ENCODE measurements at regions not wholly inside any gene's neighbourhood (a gene's known extent, or its start where the extent isn't known, plus 50 kb on each side); places are given as distances from the start of the nearest gene placed in this dataset.
"Not testable (repeated sequence)": the region's sequence is repeated elsewhere in the genome, so short reads cannot be mapped to it uniquely, and the experiment has no call there.

DNA sequence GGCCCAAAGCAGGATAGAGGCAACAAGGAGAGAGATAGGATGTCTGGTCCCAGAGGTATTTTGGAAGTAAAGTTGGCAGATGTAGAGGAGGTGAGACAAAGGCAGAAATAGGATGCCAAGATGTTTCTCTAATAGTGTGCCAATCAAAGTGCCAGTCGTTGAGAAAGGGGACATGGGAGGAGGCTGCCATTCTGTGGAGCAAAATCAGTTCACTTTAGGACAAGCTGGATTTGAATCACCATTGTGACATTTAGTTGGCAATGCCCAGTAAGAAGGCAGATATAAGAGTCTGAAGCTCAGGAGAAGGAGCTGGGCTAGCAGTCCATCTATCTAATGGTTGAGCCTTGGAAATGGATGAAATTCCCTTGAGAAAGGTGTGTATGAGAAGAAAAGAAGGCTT, 53.8 kb downstream of the ADRB2 start:
- DNase-seq: no peak

DNA sequence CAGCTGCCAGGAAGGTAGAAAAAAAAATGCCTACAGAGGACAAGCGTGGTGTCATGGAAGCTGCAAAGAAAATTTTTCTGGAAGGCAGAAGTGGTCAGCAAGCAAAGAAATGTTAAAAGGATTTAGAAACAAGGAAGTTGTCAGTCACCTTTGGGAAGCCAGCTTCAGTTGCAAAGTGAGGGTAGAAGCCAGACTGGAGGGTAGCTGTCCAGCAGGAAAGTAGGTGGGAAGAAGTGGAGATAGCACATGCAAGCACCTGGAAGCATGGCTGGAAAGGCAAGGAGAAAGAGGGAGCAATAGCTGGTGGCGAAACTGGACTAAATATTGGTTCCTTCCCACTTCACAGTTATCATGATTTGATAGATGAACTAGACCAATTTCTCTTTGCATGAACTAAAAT, 54.3 kb downstream of the ADRB2 start:
- no peak for DNase-seq

DNA sequence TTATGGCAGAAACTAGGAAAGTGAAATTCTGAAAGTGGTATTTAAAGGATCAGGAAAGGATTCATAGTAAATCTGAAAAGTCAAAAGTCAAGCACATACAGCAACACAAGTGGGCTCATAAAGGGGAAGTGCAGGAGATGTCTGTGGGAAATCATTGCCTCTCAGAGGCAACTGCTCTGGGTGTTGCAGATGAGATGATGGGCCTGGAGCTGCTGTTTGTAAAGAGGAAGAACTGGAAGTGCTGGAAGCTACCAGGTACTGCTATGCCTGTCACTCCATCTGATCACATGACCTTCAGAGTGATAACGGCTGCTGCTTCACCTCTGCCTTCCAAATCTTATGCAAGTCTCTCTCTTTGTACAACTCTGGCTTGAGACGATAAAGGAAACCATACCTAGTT, 55.9 kb downstream of the ADRB2 start:
- DNase-seq: peak; percentile 37 to 51

DNA sequence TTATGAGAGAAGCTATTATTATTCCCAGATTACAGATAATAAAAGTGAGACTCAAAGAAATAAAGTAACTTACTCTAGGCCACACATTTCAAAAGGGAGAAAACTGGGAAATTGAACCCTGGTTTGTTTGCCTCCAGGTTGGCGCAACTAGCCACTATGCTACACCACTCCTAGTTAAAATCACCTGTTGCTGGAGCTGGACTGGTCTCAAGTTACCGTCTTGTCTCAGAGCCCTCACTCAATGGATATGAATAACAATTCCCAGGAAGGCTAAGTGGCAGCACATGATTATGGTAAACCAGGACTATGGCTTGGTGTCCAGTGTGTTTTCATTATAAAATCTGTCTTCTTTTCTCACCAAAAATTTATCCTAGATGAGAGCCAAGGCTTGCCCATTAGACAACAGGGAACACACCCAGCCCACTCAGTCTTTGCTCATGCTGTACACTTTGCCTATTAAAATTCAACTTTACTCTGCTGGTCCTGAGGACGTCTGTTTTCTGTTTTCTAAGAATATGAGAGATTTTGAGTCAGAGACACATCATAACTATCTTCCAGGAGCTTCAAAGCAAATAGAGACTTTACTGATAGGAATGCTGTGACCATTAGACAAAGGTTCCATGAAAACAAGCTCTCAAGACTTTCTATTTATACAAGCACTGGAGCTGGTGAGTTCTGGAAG, 58.1 kb downstream of the ADRB2 start:
- no peak for DNase-seq

GRCh38 chr5:148887123-148887881, 60.9 kb downstream of the ADRB2 start:
- DNase-seq: no peak

GRCh38 chr5:148889936-148890335, 63.5 kb downstream of the ADRB2 start:
- not testable (repeated sequence) for DNase-seq

DNA sequence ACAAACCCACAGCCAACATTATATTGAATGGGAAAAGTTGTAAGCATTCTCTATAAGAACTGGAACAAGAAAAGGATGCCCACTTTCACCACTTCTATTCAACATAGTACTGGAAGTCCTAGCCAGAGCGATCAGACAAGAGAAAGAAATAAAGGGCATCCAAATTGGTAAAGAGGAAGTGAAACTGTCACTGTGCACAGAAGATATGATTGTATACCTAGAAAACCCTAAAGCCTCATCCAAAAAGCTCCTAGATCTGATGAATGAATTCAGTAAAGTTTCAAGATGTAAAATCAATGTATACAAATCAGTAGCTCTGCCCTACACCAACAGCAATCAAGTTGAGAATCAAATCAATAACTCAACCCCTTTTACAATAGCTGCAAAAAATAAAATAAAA, 69.0 kb downstream of the ADRB2 start:
- DNase-seq: not testable (repeated sequence)

GRCh38 chr5:148897842-148898241, 71.4 kb downstream of the ADRB2 start:
- DNase-seq: no peak

DNA sequence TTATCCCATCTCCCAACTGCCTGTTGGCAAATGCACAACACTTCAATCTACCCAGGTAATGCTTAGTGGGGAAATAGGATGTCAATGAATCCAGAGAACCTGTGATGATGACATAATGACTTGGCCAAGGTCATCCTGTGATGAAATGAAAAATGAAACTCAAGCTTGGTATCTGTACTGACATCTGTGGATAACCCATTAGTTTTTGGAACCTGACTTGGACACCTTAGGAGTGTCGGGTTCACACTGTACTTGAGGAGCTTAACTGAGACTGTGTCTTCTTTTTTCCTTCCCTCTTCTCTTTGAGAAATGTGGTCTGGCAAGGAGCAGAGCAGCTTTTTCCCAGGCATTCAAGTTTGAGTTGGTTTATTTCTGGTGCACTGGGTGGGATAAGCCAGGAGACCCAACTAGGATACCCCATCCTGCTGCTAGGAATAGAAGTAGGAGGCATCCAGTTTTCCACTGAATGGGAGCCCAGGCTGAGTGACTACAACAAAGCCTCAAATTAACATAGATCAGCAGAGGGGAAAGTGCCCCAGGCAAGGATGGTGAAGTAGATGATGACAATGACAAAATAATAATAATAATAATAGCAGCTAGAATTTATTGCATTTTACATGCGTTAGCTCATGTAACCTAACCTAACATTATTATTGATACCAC, 72.1 kb downstream of the ADRB2 start:
- DNase-seq: no peak

GRCh38 chr5:148899993-148900392, 73.6 kb downstream of the ADRB2 start:
- DNase-seq: no peak

- no peak for DNase-seq
Observed at GRCh38 chr5:148902478-148902877, 76.1 kb downstream of the ADRB2 start.

- DNase-seq: no peak
Observed at GRCh38 chr5:148903587-148903986, 77.2 kb downstream of the ADRB2 start.

GRCh38 chr5:148904440-148904839, 78.0 kb downstream of the ADRB2 start:
- DNase-seq: no peak

DNA sequence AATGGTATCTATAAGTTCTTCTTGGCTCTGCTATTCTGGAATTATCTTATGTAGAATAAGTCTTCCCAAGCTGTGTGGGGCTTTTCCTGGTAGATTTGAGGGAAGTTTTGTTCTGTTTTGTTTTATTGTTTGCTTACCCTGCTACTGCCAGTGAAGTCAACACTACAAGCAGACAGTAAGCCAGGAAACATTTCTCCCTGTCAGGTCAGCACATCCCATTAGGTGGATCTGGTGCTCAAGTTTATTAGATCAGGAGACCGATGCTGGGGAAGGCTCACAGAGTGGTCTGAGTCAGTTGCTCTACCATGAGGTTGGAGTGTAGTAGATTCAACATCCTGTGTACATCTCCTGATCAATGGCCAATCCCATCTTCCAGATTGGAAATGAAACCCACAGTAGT, 79.1 kb downstream of the ADRB2 start:
- no peak for DNase-seq

DNA sequence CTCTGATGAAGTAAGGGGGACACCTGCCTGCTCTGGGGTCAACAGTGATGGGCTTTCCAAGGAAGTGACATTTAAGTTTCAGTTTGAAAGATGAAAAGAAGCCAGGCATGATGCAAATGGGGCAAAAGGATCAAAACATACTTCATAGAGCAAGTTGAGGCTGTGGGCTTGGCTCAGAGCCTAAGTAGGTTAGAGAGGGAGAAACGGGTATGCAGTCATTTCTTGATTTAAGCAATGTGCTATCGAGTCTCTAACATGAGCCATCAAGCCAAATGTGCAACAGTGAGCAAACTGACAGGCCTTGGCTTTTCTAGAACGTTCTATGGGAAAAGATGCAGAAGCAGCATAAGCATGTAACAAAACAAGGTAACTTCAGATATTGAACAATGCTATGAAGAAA, 80.6 kb downstream of the ADRB2 start:
- DNase-seq: no peak

DNA sequence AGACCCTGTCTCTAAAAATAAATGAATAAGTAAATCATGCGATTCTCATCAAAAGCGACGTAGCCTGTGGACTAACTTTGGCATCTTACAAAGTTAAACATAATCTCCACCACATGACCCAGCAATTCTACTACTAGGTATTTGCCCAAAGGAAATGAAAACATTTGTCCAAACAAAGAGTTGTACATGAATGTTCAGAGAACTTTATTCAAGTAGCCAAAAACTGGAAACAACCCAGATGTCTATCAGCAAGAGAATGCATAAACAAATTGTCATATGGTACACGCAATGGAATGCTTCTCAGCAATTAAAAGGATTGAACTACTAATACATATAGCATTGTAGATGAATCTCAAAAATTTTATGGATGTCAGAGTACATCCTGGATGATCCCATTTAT, 82.6 kb downstream of the ADRB2 start:
- DNase-seq: no peak

DNA sequence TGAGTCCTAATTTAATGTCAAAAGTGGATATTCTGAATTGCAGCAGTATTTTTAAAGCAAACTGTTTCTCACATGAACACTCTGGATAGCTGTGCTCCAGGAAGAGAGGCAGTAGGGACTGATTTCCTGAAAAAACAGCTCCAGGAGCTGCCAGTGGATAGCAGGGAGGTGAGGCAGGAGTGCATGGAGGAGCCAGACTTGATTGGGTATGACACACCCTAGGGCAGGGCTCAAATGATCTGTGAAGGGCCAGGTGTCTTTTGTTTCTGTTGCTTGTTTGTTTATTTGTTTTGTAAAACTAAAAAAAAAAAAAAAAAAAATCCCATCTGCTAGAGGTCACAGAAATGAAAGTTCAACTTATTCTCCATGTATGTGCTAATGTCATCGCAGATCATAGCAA, 83.4 kb downstream of the ADRB2 start:
- no peak for DNase-seq

- DNase-seq: no peak
Observed at GRCh38 chr5:148910216-148910615, 83.8 kb downstream of the ADRB2 start.

DNA sequence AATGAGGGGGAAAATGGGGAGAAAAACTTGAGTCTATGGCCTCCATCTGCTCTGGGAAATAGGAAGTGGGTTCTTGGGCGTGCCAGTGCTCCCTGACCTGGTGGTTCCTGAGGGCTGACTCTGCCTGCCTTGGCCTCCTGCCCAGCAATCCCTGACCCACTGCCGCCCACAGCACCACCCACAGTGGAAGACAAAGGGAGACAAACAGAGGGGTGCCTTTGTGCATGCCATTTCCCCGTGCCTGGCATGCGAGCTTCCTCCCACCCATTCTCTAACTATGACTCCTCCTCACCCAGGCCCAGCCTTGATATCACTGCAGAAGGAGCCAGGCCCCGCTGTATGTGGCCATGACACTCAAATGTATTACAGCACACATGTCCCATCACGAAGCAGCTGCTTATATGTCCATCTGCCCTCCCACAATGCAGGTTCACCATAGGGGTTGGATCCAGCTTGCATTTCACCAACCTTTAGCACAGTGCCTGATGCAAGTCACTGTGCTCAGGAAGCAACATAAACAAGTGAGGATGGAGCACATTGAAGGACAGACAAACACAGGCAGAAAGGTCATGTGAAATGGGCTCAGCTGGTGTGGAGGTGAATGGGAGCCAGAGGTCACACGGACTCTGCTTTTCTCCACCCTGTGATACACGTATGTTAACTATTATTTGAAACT, 84.4 kb downstream of the ADRB2 start:
- peak; percentile 45 to 56 for DNase-seq

- DNase-seq: peak in 1 of 2 donors; percentile 16
Observed at GRCh38 chr5:148911386-148911785, 85.0 kb downstream of the ADRB2 start.

- DNase-seq: no peak
Observed at GRCh38 chr5:148912146-148912545, 85.7 kb downstream of the ADRB2 start.

- no peak for DNase-seq
Observed at GRCh38 chr5:148912714-148913398, 86.4 kb downstream of the ADRB2 start.

DNA sequence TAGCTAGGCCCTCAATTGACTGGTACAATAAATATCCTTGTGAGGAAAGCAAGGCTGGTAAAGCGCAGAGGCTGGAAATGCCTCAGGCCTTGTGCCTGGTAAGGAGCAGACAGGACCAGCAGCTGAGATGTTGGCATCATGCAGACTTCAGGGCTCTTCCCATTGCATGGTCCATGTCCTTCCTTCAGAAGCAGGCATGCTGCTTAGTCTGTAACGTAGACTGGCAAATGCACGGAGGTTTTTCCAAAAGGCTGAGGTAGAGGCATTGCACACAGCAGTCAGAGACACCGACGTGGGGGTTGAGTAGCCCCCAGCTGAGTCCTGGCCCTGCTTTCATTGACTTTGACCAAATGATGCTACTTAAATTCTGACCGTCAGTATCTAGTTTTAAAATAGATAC, 87.1 kb downstream of the ADRB2 start:
- DNase-seq: no peak

Data from inflammatory macrophage treated with lipopolysaccharide for 1 hour (primary cell).